Endothelial cell (in vitro differentiated cells): ENCODE measurements at regions not wholly inside any gene's neighbourhood (a gene's known extent, or its start where the extent isn't known, plus 50 kb on each side); places are given as distances from the start of the nearest gene placed in this dataset.

Experiments used
- DNase-seq: peaks from one replicate; pipeline ENCODE4 v3.0.0; 2021; ENCODE audit warnings: low spot score
- H3K27ac Mint-ChIP-seq: one replicate; pipeline ENCODE4 v1.8.0; 2021; ENCODE audit warnings: mixed read lengths, inconsistent platforms; ENCODE audit not compliant: unreplicated experiment
- H3K27me3 Mint-ChIP-seq: one replicate; pipeline ENCODE4 v1.8.0; 2021; ENCODE audit warnings: mild to moderate bottlenecking, moderate library complexity, mixed read lengths, inconsistent platforms; ENCODE audit not compliant: unreplicated experiment
- H3K36me3 Mint-ChIP-seq: one replicate; pipeline ENCODE4 v1.8.0; 2021; ENCODE audit warnings: mild to moderate bottlenecking, low read depth, mixed read lengths, inconsistent platforms; ENCODE audit not compliant: unreplicated experiment
- H3K4me1 Mint-ChIP-seq: one replicate; pipeline ENCODE4 v1.8.0; 2021; ENCODE audit warnings: mild to moderate bottlenecking, mixed read lengths, inconsistent platforms; ENCODE audit not compliant: unreplicated experiment
- H3K4me3 Mint-ChIP-seq: one replicate; pipeline ENCODE4 v1.8.0; 2021; ENCODE audit warnings: mild to moderate bottlenecking, mixed read lengths, inconsistent platforms; ENCODE audit not compliant: unreplicated experiment
- H3K9me3 Mint-ChIP-seq: one replicate; pipeline ENCODE4 v1.8.0; 2021; ENCODE audit warnings: mixed read lengths, inconsistent platforms; ENCODE audit not compliant: unreplicated experiment
- TF ChIP-seq, protein P1 (sequence below): fragments of 200-600 bp; sonication (generic); IDR thresholded peaks from one replicate; pipeline ENCODE4 v1.5.0; 2021; ENCODE audit warnings: antibody characterized with exemption; ENCODE audit not compliant: unreplicated experiment

DNA sequence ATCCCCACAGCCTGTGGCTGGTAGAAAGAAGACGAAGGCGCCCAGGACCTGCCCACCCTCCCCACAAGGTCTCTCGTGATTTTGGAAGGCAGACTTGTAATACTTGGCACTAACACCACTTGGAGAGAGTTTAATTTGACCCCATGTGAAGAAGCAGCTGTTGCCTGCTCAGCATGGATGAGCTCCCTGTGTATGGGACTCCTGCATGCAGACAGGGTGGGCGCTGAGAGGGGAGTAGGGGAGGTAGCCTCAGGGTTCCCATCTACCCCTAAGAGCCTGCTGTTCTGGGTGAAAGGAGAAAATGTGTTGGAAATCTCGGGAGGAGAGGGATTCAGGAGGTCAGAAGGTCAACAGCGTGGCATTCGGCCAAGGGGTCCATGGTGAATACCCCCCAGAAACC, 625.9 kb downstream of the TBC1D22A start:
- H3K27ac Mint-ChIP-seq = no peak overlapping the region
- H3K4me1 Mint-ChIP-seq = no peaks in the 10 kb centered on the region
- no peak overlapping the region for H3K4me3 Mint-ChIP-seq
- TF ChIP-seq, protein P1, sequence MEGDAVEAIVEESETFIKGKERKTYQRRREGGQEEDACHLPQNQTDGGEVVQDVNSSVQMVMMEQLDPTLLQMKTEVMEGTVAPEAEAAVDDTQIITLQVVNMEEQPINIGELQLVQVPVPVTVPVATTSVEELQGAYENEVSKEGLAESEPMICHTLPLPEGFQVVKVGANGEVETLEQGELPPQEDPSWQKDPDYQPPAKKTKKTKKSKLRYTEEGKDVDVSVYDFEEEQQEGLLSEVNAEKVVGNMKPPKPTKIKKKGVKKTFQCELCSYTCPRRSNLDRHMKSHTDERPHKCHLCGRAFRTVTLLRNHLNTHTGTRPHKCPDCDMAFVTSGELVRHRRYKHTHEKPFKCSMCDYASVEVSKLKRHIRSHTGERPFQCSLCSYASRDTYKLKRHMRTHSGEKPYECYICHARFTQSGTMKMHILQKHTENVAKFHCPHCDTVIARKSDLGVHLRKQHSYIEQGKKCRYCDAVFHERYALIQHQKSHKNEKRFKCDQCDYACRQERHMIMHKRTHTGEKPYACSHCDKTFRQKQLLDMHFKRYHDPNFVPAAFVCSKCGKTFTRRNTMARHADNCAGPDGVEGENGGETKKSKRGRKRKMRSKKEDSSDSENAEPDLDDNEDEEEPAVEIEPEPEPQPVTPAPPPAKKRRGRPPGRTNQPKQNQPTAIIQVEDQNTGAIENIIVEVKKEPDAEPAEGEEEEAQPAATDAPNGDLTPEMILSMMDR = no peak
- DNase-seq = no peak
- peaks cover 12% of the 10 kb centered on the region for H3K36me3 Mint-ChIP-seq
- peaks cover 39% of the 10 kb centered on the region for H3K9me3 Mint-ChIP-seq
- peaks cover 9% of the 10 kb centered on the region for H3K27me3 Mint-ChIP-seq

DNA sequence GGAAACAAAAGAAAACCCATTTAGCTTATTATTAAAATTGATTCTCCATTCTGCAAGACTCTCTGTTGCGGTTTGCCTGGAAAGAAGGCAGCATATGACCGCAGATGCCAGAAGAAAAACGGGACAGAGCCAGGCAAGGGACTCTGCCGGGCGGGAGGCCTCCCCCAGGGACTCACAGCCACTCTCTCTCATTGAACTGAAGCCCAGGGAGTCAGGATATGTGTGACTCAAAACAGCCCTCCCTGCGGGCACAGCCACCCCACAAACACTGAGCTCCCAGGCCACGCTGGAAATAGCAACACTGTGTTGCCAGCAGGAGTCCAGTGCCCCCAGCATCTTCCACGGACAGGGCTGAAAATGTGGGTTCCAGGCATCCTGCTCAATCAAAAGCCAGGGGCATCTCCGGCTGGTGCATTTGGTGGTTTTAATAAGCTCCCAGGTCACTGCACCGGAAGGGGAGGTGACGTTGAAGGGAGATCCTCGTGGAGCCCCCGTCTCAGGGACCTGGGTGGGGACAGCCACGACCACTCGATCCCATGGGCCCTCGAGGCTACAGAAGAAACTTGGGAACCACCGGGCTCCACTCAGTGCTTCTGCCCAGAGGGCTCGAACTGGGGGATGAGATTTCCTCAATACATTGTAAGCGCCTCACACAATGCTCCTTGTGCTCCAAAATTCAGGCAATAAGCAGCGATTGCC, 624.5 kb downstream of the TBC1D22A start:
- Mint-ChIP-seq H3K4me1 (no peaks in the 10 kb centered on the region), H3K36me3 (peaks cover 12% of the 10 kb centered on the region), H3K27ac (no peak overlapping the region), H3K9me3 (peaks cover 53% of the 10 kb centered on the region), H3K27me3 (peaks cover 10% of the 10 kb centered on the region), H3K4me3 (no peak overlapping the region)
- DNase-seq = no peak
- TF ChIP-seq, protein P1 = no peak

DNA sequence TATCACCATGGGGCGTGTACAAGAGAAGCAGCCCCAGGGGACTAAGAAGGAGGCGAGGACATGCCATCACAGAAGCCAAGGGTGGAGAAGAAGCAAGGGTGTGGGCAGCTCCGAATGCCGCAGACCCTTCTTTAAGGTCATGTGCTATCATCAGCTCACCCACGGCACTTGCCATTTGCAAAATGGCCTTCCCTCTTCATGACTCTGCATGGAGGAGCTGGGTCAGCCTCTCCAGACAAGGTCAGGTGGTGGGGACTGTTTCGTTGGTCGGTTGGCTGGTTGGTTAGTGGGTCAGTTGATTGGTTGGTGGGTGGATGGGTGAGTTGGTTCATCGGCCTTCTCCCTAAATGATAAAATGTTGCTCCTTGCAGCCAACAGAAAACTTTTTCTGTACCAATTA, 622.5 kb downstream of the TBC1D22A start:
- no peak for DNase-seq
- Mint-ChIP-seq H3K27ac (no peak overlapping the region), H3K4me3 (no peak overlapping the region), H3K36me3 (peaks cover 17% of the 10 kb centered on the region), H3K9me3 (peaks cover 59% of the 10 kb centered on the region), H3K27me3 (peaks cover 16% of the 10 kb centered on the region), H3K4me1 (no peaks in the 10 kb centered on the region)
- TF ChIP-seq, protein P1 = no peak

DNA sequence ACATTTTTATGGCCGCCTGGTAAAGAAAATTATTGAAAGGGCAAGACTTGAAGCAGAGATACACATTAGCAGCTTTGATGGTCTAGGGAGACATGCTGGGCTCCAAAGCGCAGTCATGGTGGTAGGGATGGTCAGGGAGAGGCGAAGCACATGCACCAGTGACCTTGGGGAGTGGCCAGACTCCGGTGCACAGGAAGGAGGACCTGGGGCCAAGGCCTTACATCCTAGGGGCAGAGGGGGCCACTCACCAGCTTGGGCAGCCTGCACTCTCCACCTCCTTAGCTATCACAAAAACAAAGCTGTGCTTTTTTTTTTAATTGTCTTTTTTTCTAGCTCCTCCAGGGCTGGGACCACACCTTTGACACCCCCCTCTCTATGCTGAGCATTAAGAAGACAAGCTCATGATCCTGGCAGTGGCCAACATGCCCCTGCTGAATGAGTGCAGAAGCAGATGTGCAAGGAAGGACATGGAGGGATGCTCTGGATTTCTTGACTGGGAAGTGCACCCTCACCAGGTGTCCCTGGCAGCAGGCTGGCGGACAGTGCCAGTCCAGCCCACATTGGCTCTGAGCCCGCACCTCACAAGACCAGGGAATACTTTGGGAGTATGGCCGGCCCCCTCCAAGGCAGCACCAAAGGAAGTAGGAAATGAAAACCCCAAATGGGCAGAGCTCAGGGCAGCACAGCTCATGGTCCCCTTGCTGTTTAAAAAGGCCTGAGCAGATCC, 619.9 kb downstream of the TBC1D22A start:
- H3K27me3 Mint-ChIP-seq = peaks cover 21% of the 10 kb centered on the region
- peaks cover 70% of the 10 kb centered on the region for H3K9me3 Mint-ChIP-seq
- no peaks in the 10 kb centered on the region for H3K4me1 Mint-ChIP-seq
- no peak for DNase-seq
- H3K4me3 Mint-ChIP-seq = no peak overlapping the region
- no peak overlapping the region for H3K27ac Mint-ChIP-seq
- H3K36me3 Mint-ChIP-seq = peaks cover 31% of the 10 kb centered on the region
- TF ChIP-seq, protein P1 = no peak

DNA sequence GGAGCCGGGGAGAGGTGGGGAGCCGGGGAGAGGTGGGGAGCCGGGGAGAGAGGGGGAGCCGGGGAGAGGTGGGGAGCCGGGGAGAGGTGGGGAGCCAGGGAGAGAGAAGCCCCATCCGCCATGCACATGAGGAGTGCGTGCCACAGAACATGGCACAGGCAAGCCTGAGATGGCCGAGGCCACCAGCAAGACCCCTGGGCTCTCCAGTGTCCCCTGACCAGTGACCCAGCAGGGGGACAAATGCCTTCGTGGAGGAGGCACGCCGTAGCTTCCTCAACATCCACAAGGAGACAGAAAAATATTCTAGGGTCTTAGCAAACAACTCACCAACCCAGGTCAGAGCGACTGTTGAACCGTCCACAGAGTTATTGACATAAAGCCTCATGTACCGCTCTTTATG, 618.8 kb downstream of the TBC1D22A start:
- TF ChIP-seq, protein P1 = no peak
- no peak overlapping the region for H3K4me3 Mint-ChIP-seq
- H3K9me3 Mint-ChIP-seq = peaks cover 78% of the 10 kb centered on the region

More for the DNA sequence above, 618.8 kb downstream of the TBC1D22A start:
- H3K36me3 Mint-ChIP-seq = peaks cover 34% of the 10 kb centered on the region
- no peak for DNase-seq
- H3K27ac Mint-ChIP-seq = no peak overlapping the region
- peaks cover 24% of the 10 kb centered on the region for H3K27me3 Mint-ChIP-seq
- no peaks in the 10 kb centered on the region for H3K4me1 Mint-ChIP-seq
